PFSK-1 (cell line): ENCODE measurements at regions not wholly inside any gene's neighbourhood (a gene's known extent, or its start where the extent isn't known, plus 50 kb on each side); places are given as distances from the start of the nearest gene placed in this dataset.

Experiments used
- POLR2AphosphoS5 ChIP-seq: IDR thresholded peaks from 2 replicates; pipeline ENCODE4 v1.6.1; 2012; ENCODE audit warnings: low read depth, mild to moderate bottlenecking, control low read depth, low read length, moderate library complexity
- TAF1 ChIP-seq: IDR thresholded peaks from 2 replicates; pipeline ENCODE4 v1.6.1; 2012; ENCODE audit warnings: low read length, control low read depth, borderline replicate concordance; ENCODE audit not compliant: insufficient read depth

GRCh38 chr1:224486801-224487583 lies 52.4 kb upstream of the WDR26 start:
- TF ChIP-seq POLR2AphosphoS5 (no peak), TAF1 (no peak)
